ENCODE measurements at regions not wholly inside any gene's neighbourhood (a gene's known extent, or its start where the extent isn't known, plus 50 kb on each side); places are given as distances from the start of the nearest gene placed in this dataset.

GRCh38 chr5:17737092-17737491, 102.8 kb downstream of the TAF11L14 start:
- no peak for TF ChIP-seq CTCF (IDR thresholded peaks at IDR 0.05)
- TF ChIP-seq POLR2AphosphoS5 (IDR thresholded peaks at IDR 0.05; ENCODE audit: insufficient read depth in 1 of 2, low read depth in 1 of 2), result no peak
- no peak for TF ChIP-seq POLR2A (IDR thresholded peaks at IDR 0.05)

Measured in vagina (tissue), 2 donors.